GM12878 (cell line): ENCODE measurements at regions not wholly inside any gene's neighbourhood (a gene's known extent, or its start where the extent isn't known, plus 50 kb on each side); places are given as distances from the start of the nearest gene placed in this dataset.

Experiments used
- ATAC-seq: fragments of 200-7000 bp; cut with Tn5 transposase; 3 replicates; pipeline ENCODE4 v1.9.1; 2020; ENCODE audit warnings: mild to moderate bottlenecking, moderate library complexity
- BruUV-seq: library from RNA; stranded (reverse); fragments of 400-500 nt; replicated peaks from 2 replicates; lab custom pipeline; 2021; lab: Mats Ljungman, UMichigan
- CTCF ChIA-PET: fragments of 300-600 bp; sonication (Branson Sonifier 250); formaldehyde crosslinking; extraction: SDS; loops from one replicate; lab custom pipeline; 2021; ENCODE audit warnings: inconsistent platforms; lab: Yijun Ruan, JAX
- POLR2A ChIA-PET: fragments of 350-600 bp; formaldehyde crosslinking; extraction: SDS; loops from one replicate; lab custom pipeline; 2021; ENCODE audit warnings: inconsistent platforms; lab: Charles Lee
- RAD21 ChIA-PET: fragments of 300-600 bp; sonication (Branson Sonifier 250); formaldehyde crosslinking; loops from one replicate; lab custom pipeline; 2023; ENCODE audit warnings: antibody characterized with exemption; ENCODE audit not compliant: unreplicated experiment; lab: Charles Lee
- SMC1A ChIA-PET: fragments of 300-600 bp; sonication (Branson Sonifier 250); formaldehyde crosslinking; loops from one replicate; lab custom pipeline; 2023; ENCODE audit not compliant: unreplicated experiment, uncharacterized antibody; lab: Charles Lee
- DNase-seq: peaks from one replicate; pipeline ENCODE4 v3.0.0-alpha.2; 2011; ENCODE audit warnings: low read depth, low spot score
- FAIRE-seq: peaks from 3 replicates; lab custom pipeline; 2011; peaks lifted over from hg19 to GRCh38; lab: Jason Lieb, UNC
- H2AFZ ChIP-seq: 2 replicates; pipeline ENCODE4 v1.6.0; 2011; ENCODE audit warnings: low read depth, low read length, control low read depth; ENCODE audit not compliant: control insufficient read depth
- H3K27ac ChIP-seq: 2 replicates; pipeline ENCODE4 v1.5.1; 2011; ENCODE audit warnings: control low read depth; ENCODE audit not compliant: control insufficient read depth, insufficient read depth
- H3K27me3 ChIP-seq, 2 experiments: replicated peaks in 1 of 2; 2 replicates each; pipeline versions ENCODE4 v1.6.0 to v1.6.1; 2011; ENCODE audit warnings: low read length in 1 of 2; ENCODE audit not compliant: control insufficient read depth in 2 of 2, insufficient read depth in 2 of 2
- H3K36me3 ChIP-seq, 2 experiments: 2 replicates each; pipeline ENCODE4 v1.5.1; 2011; ENCODE audit warnings: low read length in 1 of 2; ENCODE audit not compliant: control insufficient read depth in 2 of 2, insufficient read depth in 2 of 2
- H3K4me1 ChIP-seq: 2 replicates; pipeline ENCODE4 v1.6.1; 2011; ENCODE audit warnings: mild to moderate bottlenecking, low read length, moderate library complexity, mixed read lengths; ENCODE audit not compliant: control insufficient read depth, insufficient read depth
- H3K4me2 ChIP-seq: 2 replicates; pipeline ENCODE4 v1.6.0; 2011; ENCODE audit warnings: control low read depth; ENCODE audit not compliant: control insufficient read depth, insufficient read depth
- H3K4me3 ChIP-seq: fragments of 200-600 bp; sonication (generic); 2 replicates; pipeline ENCODE4 v1.5.1; 2016
- H3K79me2 ChIP-seq: 2 replicates; pipeline ENCODE4 v1.6.0; 2011; ENCODE audit warnings: low read length; ENCODE audit not compliant: control insufficient read depth, insufficient read depth
- H3K9ac ChIP-seq: 2 replicates; pipeline ENCODE4 v1.8.0; 2011; ENCODE audit warnings: low read length, control low read depth, mixed read lengths; ENCODE audit not compliant: control insufficient read depth, insufficient read depth
- H3K9me3 ChIP-seq: replicated peaks from 3 replicates; pipeline ENCODE4 v1.5.1; 2011; ENCODE audit warnings: mild to moderate bottlenecking, low read length; ENCODE audit not compliant: control insufficient read depth, insufficient read depth
- H4K20me1 ChIP-seq: 2 replicates; pipeline ENCODE4 v1.6.0; 2011; ENCODE audit not compliant: control insufficient read depth, insufficient read depth
- ATF2 ChIP-seq: IDR thresholded peaks from 2 replicates; pipeline ENCODE4 v1.6.1; 2012; ENCODE audit warnings: low read length, inconsistent platforms
- BRCA1 ChIP-seq: IDR thresholded peaks from 2 replicates; pipeline ENCODE4 v1.6.1; 2011; ENCODE audit warnings: low read depth, low read length, improper control_type of control experiment
- DPF2 ChIP-seq: fragments of 450-650 bp; IDR thresholded peaks from 2 replicates; pipeline ENCODE4 v1.6.1; 2017; ENCODE audit warnings: mild to moderate bottlenecking
- MLLT1 ChIP-seq: fragments of 450-650 bp; IDR thresholded peaks from 2 replicates; pipeline ENCODE4 v1.6.1; 2016; ENCODE audit warnings: mild to moderate bottlenecking
- NR2C2 ChIP-seq: IDR thresholded peaks from 2 replicates; pipeline ENCODE4 v1.6.1; 2011; ENCODE audit warnings: borderline replicate concordance, low read depth; ENCODE audit not compliant: control insufficient read depth, insufficient read length
- TARDBP ChIP-seq: IDR thresholded peaks from 2 replicates; pipeline ENCODE4 v1.6.1; 2016; ENCODE audit warnings: borderline replicate concordance
- YY1 ChIP-seq: IDR thresholded peaks from 2 replicates; pipeline ENCODE4 v1.6.1; 2011; ENCODE audit warnings: low read depth, mild to moderate bottlenecking, low read length
- ZNF687 ChIP-seq: fragments of 450-650 bp; IDR thresholded peaks from 2 replicates; pipeline ENCODE4 v1.6.1; 2017; ENCODE audit warnings: mild to moderate bottlenecking, moderate library complexity
- in situ Hi-C: fragments of 300-500 bp; cut with MboI; formaldehyde crosslinking; loops from 9 replicates; pipeline ENCODE4 v1.14.3; 2018; ENCODE audit warnings: mixed read lengths
- intact Hi-C: fragments of 100-400 bp; cut with micrococcal nuclease; formaldehyde crosslinking; loops from one replicate; pipeline ENCODE4 v1.14.2; 2022; ENCODE audit not compliant: unreplicated experiment
- TF ChIP-seq, protein P1 (sequence below): IDR thresholded peaks from 2 replicates; pipeline ENCODE4 v1.6.1; 2011; ENCODE audit warnings: low read depth, mild to moderate bottlenecking, low read length, moderate library complexity, borderline replicate concordance; ENCODE audit errors: extremely low read depth
- TF ChIP-seq, protein P2 (sequence below): fragments of 450-650 bp; formaldehyde crosslinking; IDR thresholded peaks from 2 replicates; pipeline ENCODE4 v1.5.0; 2022; ENCODE audit warnings: mild to moderate bottlenecking, missing genetic modification characterization
- TF ChIP-seq, protein P3 (sequence below): IDR thresholded peaks from 2 replicates; pipeline ENCODE4 v1.6.1; 2011; ENCODE audit warnings: mild to moderate bottlenecking, low read depth, low read length, moderate library complexity; ENCODE audit not compliant: insufficient replicate concordance

- TF ChIP-seq ZNF687 (no peak), BRCA1 (no peak), MLLT1 (no peak), YY1 (no peak)
- TF ChIP-seq, protein P1, sequence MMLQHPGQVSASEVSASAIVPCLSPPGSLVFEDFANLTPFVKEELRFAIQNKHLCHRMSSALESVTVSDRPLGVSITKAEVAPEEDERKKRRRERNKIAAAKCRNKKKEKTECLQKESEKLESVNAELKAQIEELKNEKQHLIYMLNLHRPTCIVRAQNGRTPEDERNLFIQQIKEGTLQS, result no peak
These were observed 86.5 kb upstream of the DLGAP1 start (continued) for GRCh38 chr18:4541588-4541987.

DNA sequence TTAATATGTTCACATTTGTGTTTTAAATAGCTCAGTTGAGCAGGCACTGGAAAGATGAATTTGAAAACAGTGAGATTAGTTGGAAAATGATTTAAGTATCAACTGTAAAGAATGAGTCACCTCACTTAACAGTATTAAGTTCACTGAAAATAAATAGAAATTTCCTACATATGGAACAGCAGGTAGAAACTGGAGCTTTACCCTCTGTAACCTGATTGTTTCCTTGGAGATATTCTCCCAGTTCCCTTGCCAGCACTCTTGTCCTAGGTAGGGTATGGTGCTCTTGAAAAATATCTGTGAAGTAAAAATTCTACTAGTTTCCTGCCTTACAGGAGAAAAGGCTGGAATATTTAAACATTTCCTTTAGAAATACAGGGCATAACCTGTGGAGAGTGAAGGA lies 81.3 kb upstream of the DLGAP1 start:
- Histone ChIP-seq H3K27me3 (no peaks in the 10 kb centered on the region), H3K27ac (no peak overlapping the region), H3K79me2 (no peaks in the 10 kb centered on the region), H2AFZ (no peak overlapping the region), H3K4me1 (no peaks in the 10 kb centered on the region), H3K9ac (no peak overlapping the region), H3K36me3 (no peaks in the 10 kb centered on the region), H3K4me2 (no peak overlapping the region), H3K9me3 (no peaks in the 10 kb centered on the region; the same call in 2 of the 3 replicates), H3K4me3 (no peak overlapping the region), H4K20me1 (no peaks in the 10 kb centered on the region)
- intact Hi-C loops (no loop called here), in situ Hi-C loops (no loop called here)
- no TSS peak for BruUV-seq
- ATAC-seq (no peak), DNase-seq (no peak), FAIRE-seq (no peak)
- CTCF ChIA-PET, result interaction anchor here (0.7 kb wide), 1 partner anchor 21 kb away, joined by 4 read pairs; no protein-coding TSS in a partner anchor
- POLR2A ChIA-PET, result no interaction called here
- SMC1A ChIA-PET, result no interaction called here
- RAD21 ChIA-PET, result no interaction called here
- TF ChIP-seq DPF2 (no peak), TARDBP (no peak), ATF2 (no peak), NR2C2 (no peak)
- TF ChIP-seq, protein P2, sequence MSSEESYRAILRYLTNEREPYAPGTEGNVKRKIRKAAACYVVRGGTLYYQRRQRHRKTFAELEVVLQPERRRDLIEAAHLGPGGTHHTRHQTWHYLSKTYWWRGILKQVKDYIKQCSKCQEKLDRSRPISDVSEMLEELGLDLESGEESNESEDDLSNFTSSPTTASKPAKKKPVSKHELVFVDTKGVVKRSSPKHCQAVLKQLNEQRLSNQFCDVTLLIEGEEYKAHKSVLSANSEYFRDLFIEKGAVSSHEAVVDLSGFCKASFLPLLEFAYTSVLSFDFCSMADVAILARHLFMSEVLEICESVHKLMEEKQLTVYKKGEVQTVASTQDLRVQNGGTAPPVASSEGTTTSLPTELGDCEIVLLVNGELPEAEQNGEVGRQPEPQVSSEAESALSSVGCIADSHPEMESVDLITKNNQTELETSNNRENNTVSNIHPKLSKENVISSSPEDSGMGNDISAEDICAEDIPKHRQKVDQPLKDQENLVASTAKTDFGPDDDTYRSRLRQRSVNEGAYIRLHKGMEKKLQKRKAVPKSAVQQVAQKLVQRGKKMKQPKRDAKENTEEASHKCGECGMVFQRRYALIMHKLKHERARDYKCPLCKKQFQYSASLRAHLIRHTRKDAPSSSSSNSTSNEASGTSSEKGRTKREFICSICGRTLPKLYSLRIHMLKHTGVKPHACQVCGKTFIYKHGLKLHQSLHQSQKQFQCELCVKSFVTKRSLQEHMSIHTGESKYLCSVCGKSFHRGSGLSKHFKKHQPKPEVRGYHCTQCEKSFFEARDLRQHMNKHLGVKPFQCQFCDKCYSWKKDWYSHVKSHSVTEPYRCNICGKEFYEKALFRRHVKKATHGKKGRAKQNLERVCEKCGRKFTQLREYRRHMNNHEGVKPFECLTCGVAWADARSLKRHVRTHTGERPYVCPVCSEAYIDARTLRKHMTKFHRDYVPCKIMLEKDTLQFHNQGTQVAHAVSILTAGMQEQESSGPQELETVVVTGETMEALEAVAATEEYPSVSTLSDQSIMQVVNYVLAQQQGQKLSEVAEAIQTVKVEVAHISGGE (CRISPR knock-in tag), result no peak
- TF ChIP-seq, protein P3, sequence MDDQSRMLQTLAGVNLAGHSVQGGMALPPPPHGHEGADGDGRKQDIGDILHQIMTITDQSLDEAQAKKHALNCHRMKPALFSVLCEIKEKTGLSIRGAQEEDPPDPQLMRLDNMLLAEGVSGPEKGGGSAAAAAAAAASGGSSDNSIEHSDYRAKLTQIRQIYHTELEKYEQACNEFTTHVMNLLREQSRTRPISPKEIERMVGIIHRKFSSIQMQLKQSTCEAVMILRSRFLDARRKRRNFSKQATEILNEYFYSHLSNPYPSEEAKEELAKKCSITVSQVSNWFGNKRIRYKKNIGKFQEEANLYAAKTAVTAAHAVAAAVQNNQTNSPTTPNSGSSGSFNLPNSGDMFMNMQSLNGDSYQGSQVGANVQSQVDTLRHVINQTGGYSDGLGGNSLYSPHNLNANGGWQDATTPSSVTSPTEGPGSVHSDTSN, result no peak
